ENCODE measurements at regions not wholly inside any gene's neighbourhood (a gene's known extent, or its start where the extent isn't known, plus 50 kb on each side); places are given as distances from the start of the nearest gene placed in this dataset.

DNA sequence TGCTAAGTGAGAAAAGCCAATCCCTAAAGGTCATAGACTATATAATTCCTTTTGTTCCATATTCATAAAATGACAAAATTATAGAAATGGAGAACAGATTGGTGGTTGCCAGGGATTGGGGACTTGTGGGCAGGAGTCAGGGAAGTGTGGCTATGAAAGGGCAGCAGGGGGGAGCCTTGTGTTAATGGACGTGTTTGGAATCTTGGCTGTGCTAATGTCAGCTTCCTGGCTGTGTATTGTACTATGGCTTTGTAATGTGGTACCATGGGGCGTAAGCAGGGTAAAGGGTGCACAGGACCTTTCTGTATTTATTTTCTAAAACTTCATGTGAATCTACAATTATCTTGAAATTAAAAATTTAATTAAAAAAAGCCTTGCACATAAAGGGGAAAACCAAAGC, 248.5 kb downstream of the UQCRFS1 start:
- no peak for TF ChIP-seq POLR2A (IDR thresholded peaks at IDR 0.05)
- TF ChIP-seq, protein P1, sequence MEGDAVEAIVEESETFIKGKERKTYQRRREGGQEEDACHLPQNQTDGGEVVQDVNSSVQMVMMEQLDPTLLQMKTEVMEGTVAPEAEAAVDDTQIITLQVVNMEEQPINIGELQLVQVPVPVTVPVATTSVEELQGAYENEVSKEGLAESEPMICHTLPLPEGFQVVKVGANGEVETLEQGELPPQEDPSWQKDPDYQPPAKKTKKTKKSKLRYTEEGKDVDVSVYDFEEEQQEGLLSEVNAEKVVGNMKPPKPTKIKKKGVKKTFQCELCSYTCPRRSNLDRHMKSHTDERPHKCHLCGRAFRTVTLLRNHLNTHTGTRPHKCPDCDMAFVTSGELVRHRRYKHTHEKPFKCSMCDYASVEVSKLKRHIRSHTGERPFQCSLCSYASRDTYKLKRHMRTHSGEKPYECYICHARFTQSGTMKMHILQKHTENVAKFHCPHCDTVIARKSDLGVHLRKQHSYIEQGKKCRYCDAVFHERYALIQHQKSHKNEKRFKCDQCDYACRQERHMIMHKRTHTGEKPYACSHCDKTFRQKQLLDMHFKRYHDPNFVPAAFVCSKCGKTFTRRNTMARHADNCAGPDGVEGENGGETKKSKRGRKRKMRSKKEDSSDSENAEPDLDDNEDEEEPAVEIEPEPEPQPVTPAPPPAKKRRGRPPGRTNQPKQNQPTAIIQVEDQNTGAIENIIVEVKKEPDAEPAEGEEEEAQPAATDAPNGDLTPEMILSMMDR (IDR thresholded peaks at IDR 0.05) = no peak
- TF ChIP-seq EP300 (IDR thresholded peaks at IDR 0.05) = no peak
